ENCODE measurements at regions not wholly inside any gene's neighbourhood (a gene's known extent, or its start where the extent isn't known, plus 50 kb on each side); places are given as distances from the start of the nearest gene placed in this dataset.

DNA sequence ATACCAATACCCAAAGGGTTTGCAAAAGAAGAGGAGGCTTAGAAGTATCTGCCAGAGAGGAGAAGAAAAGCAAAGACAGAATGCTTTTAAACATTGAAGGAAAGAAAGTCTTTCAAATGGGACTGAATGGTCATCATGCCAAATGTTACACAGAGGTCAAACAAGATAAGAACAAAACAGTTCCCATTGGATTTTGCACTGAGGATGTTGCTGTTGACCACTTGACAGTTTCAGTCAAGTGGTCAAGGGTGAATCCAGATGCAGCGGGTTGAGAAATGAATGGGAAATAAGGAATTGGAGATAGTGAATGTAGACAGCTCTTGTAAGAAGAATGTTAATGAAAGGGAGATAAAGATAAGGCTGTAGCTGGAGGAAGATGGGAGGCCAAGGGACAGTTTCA, 64.8 kb upstream of the FGG start:
- DNase-seq (ENCODE audit: low spot score) = no peak

DNA sequence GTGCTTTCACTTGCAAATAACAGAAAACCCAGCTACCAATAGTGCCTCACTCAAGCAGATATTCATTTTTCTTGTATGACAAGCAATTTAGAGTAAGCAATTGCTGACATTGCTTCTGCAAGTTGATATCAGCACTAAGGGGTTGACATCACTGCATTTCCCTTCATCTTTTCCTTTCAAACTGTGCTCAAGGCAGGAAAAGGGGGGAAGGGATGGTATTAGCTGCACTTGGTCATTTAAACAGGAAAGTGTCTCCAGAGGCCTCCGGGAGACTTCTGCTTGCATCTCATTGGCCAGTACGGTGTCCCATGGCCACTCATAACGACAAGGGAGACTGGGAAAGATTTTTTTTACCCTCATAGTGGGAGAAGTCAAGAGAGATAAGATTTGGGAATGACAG, 65.5 kb upstream of the FGG start:
- DNase-seq (ENCODE audit: low spot score) = no peak

DNA sequence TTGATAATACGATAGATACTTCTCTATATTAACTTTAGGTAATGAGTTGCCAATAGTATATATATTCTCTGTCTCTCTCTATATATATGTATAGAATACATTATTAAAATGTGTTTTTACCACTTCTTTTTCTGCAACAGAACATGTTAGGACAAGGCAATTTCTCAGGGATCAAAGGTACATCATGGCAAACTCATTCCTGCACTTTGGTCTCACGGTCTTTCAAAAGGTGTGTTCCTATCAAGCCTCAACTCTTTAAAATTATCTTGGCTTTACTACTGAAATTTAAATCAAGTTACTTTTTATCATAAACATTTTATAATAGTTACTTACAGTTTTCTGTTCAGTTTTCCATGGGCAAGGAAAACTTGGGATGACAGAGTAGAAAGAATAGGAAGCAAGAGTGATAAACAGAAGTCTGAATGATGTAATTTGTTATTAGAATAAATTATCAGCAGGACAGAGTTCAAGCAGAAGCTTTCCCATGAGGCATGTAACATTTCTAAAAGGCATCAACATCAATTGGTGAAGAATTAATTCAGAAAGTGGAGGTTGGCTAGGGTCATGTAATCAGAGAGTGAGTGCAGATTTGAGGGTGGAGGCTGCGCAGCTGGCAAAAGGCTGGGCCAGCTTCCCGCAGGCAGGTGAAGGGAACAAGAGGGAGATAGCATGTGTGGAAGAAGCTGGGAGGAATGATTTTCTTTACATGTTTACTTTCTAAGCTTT, 59.7 kb upstream of the LRAT start:
- no peak for DNase-seq (ENCODE audit: low spot score)

DNA sequence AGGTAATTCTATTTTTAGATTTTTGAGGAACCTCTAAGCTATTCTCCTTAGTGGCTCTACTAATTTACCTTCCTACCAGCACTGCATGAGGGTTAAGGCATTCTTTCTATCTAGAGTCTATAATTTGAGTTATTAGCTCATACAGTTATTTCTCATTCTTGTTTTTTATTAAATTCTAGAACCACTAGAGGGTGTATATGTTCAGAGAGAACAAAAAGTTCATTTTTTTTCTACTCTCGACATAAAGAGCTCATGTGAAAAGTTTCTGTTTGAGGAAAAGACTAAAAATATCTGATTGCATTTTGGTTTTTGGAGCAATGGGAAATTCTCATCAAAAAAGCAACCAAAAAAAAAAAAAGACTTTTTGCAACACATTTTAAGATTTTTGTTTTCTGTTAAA, 57.0 kb upstream of the LRAT start:
- DNase-seq (ENCODE audit: low spot score) = peak; percentile 8

DNA sequence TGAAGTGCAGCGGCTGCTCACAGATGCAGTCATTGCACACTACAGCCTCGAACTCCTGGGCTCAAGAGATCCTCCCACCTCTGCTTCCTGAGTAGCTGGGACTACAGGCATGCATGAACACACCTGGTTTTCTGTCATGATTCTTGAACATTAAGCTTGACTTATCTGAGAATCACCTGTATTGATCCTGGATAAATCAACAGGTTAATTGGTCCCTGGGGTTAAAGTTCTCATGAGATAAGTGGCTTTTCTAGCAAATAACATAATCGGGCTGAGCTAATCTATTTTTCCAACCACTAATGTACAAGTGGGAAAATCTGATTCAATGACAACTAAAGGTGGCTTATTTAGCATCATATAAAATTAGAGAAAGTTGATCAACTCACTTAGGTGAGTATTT, 56.0 kb upstream of the LRAT start:
- no peak for DNase-seq (ENCODE audit: low spot score)

DNA sequence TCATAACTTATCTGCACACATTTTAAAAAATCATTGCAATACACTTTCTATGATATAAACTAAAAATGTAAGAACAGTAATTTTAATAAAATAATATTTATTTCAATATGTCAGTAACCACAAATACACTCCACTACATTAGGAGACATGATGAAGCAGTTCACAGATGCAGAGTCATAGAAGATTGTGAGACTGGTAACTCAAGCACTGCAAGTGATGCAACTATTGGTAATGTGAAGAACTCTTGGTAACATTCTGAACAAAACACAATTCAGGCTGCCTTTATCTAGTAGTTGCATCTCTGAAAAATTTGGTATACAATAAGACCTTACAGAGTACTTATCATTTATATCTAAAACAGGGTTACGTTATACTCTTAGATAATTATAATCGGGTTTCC, 52.6 kb upstream of the LRAT start:
- DNase-seq (ENCODE audit: low spot score) = no peak

DNA sequence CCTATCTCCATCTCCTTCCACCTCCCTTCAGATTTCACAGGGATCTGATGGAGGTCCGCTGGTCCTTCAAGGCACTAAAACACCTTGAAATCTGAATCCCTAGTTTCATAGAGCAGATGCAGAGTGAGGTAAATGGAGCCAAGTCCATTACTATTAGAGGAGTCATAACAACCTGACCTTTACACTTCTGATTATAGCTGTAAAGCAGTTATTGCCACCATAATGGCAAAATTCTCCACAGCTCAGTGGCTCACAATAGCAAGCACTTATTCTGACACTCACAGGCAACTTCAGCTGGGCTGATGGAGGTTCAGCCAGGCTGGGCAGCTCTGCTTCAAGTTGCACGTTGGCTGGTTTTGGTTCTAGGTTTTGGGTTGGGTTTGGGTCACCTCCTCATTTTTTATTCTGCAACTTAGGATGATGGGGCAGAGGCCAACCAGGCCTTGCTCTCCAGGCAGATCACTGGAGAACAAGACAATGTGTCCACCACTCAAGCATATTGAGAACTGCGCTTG, 51.4 kb upstream of the LRAT start:
- no peak for DNase-seq (ENCODE audit: low spot score)
